ENCODE measurements at regions not wholly inside any gene's neighbourhood (a gene's known extent, or its start where the extent isn't known, plus 50 kb on each side); places are given as distances from the start of the nearest gene placed in this dataset.

- TF ChIP-seq EZH2 (IDR thresholded peaks at IDR 0.05; ENCODE audit: borderline replicate concordance, low read length): no peak
- no peak for TF ChIP-seq CTCF (conservative IDR thresholded peaks at IDR 0.05 in 1 of 2, IDR thresholded peaks at IDR 0.05 in 1 of 2; ENCODE audit: extremely low read depth in 1 of 2, insufficient read depth in 1 of 2, low read depth in 1 of 2, low read length in 2 of 2)
Measured at GRCh38 chr7:41624818-41625217, 78.1 kb downstream of the INHBA start.
